ENCODE measurements at regions not wholly inside any gene's neighbourhood (a gene's known extent, or its start where the extent isn't known, plus 50 kb on each side); places are given as distances from the start of the nearest gene placed in this dataset.

GRCh38 chr1:29532751-29533150, 296.4 kb downstream of the PTPRU start:
- Histone ChIP-seq H3K27me3 (ENCODE audit: control insufficient read depth in 3 of 3, insufficient read depth in 3 of 3, low read length in 2 of 3) (no peaks in the 10 kb centered on the region), H3K9ac (ENCODE audit: insufficient read depth in 1 of 2, low read length in 2 of 2) (no peak overlapping the region), H3K4me3 (no peak overlapping the region), H3K36me3 (ENCODE audit: control insufficient read depth in 4 of 4, insufficient read depth in 4 of 4, low read length in 4 of 4) (no peaks in the 10 kb centered on the region), H3K4me1 (ENCODE audit: control insufficient read depth in 5 of 5, insufficient read depth in 5 of 5, low read length in 5 of 5) (no peaks in the 10 kb centered on the region), H3K27ac (ENCODE audit: low read depth in 1 of 2, low read length in 1 of 2) (no peak overlapping the region), H3K9me3 (ENCODE audit: control insufficient read depth in 4 of 4, insufficient read depth in 3 of 4, low read length in 3 of 4) (peaks cover 0 to 9% (median 1%) of the 10 kb centered on the region in 4 donors)
- DNase-seq = no peak
- WGBS, 2 donors = 91 to 93% methylated on average over 1 of the region's 1 CpG
- TF ChIP-seq CTCF (IDR thresholded peaks at IDR 0.05; ENCODE audit: control extremely low read depth, extremely low read depth) = no peak
- no peak for ATAC-seq (ENCODE audit: insufficient read depth, low FRiP score)

GRCh38 chr1:29532285-29532684, 296.0 kb downstream of the PTPRU start:
- TF ChIP-seq CTCF (IDR thresholded peaks at IDR 0.05; ENCODE audit: control extremely low read depth, extremely low read depth) = no peak
- Histone ChIP-seq H3K27ac (ENCODE audit: low read depth in 1 of 2, low read length in 1 of 2) (no peak overlapping the region), H3K36me3 (ENCODE audit: control insufficient read depth in 4 of 4, insufficient read depth in 4 of 4, low read length in 4 of 4) (no peaks in the 10 kb centered on the region), H3K9me3 (ENCODE audit: control insufficient read depth in 4 of 4, insufficient read depth in 3 of 4, low read length in 3 of 4) (peaks cover 0 to 10% (median 1%) of the 10 kb centered on the region in 4 donors), H3K4me1 (ENCODE audit: control insufficient read depth in 5 of 5, insufficient read depth in 5 of 5, low read length in 5 of 5) (no peaks in the 10 kb centered on the region), H3K27me3 (ENCODE audit: control insufficient read depth in 3 of 3, insufficient read depth in 3 of 3, low read length in 2 of 3) (no peaks in the 10 kb centered on the region), H3K4me3 (no peak overlapping the region), H3K9ac (ENCODE audit: insufficient read depth in 1 of 2, low read length in 2 of 2) (no peak overlapping the region)
- DNase-seq (no peak), ATAC-seq (ENCODE audit: insufficient read depth, low FRiP score) (no peak)
- 73 to 84% methylated on average over 6 of the region's 6 CpGs for WGBS, 2 donors

GRCh38 chr1:29531596-29531995, 295.3 kb downstream of the PTPRU start:
- no peak for DNase-seq
- peaks cover 0 to 10% (median 1%) of the 10 kb centered on the region in 4 donors for H3K9me3 ChIP-seq (ENCODE audit: control insufficient read depth in 4 of 4, insufficient read depth in 3 of 4, low read length in 3 of 4)
- no peak for TF ChIP-seq CTCF (IDR thresholded peaks at IDR 0.05; ENCODE audit: control extremely low read depth, extremely low read depth)
- H3K4me1 ChIP-seq (ENCODE audit: control insufficient read depth in 5 of 5, insufficient read depth in 5 of 5, low read length in 5 of 5) = no peaks in the 10 kb centered on the region
- no peak overlapping the region for H3K4me3 ChIP-seq
- WGBS, 2 donors = 65 to 79% methylated on average over 2 of the region's 2 CpGs
- H3K27ac ChIP-seq (ENCODE audit: low read depth in 1 of 2, low read length in 1 of 2) = no peak overlapping the region
- no peak overlapping the region for H3K9ac ChIP-seq (ENCODE audit: insufficient read depth in 1 of 2, low read length in 2 of 2)
- ATAC-seq (ENCODE audit: insufficient read depth, low FRiP score) = no peak
- H3K36me3 ChIP-seq (ENCODE audit: control insufficient read depth in 4 of 4, insufficient read depth in 4 of 4, low read length in 4 of 4) = no peaks in the 10 kb centered on the region
- H3K27me3 ChIP-seq (ENCODE audit: control insufficient read depth in 3 of 3, insufficient read depth in 3 of 3, low read length in 2 of 3) = no peaks in the 10 kb centered on the region

- Histone ChIP-seq H3K36me3 (ENCODE audit: control insufficient read depth in 4 of 4, insufficient read depth in 4 of 4, low read length in 4 of 4) (no peaks in the 10 kb centered on the region), H3K4me3 (no peak overlapping the region), H3K9ac (ENCODE audit: insufficient read depth in 1 of 2, low read length in 2 of 2) (no peak overlapping the region), H3K9me3 (ENCODE audit: control insufficient read depth in 4 of 4, insufficient read depth in 3 of 4, low read length in 3 of 4) (peaks cover 0 to 10% (median 1%) of the 10 kb centered on the region in 4 donors), H3K27me3 (ENCODE audit: control insufficient read depth in 3 of 3, insufficient read depth in 3 of 3, low read length in 2 of 3) (no peaks in the 10 kb centered on the region), H3K4me1 (ENCODE audit: control insufficient read depth in 5 of 5, insufficient read depth in 5 of 5, low read length in 5 of 5) (no peaks in the 10 kb centered on the region), H3K27ac (ENCODE audit: low read depth in 1 of 2, low read length in 1 of 2) (no peak overlapping the region)
- ATAC-seq (ENCODE audit: insufficient read depth, low FRiP score) (no peak), DNase-seq (no peak)
- no peak for TF ChIP-seq CTCF (IDR thresholded peaks at IDR 0.05; ENCODE audit: control extremely low read depth, extremely low read depth)
- 83% methylated on average over 1 of the region's 1 CpG for WGBS, 2 donors
Measured at GRCh38 chr1:29529677-29530278, 293.5 kb downstream of the PTPRU start.
